ENCODE measurements at regions not wholly inside any gene's neighbourhood (a gene's known extent, or its start where the extent isn't known, plus 50 kb on each side); places are given as distances from the start of the nearest gene placed in this dataset.

GRCh38 chr2:128686881-128687555 is 368.4 kb upstream of the HS6ST1 start:
- no peak for DNase-seq

DNA sequence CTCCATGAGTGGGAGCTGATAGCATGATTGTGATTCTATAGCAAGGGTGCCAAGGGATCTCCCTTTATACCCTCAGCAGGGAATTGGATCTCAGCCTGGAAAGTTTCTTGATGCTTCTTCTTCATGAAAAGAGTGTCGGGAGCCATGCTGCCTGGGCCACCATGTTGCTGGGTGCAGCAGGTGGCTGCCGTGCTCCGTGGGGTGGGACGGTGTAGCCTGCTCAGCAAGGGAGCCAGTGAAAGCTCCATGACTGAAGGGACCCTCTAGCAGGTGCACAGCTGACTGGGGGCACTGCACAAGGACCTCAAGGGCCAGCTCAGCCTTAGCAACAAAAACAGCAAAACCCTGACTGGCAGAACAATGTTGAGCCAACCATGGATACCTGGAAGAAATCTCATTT is 368.9 kb upstream of the HS6ST1 start:
- DNase-seq, result no peak

DNA sequence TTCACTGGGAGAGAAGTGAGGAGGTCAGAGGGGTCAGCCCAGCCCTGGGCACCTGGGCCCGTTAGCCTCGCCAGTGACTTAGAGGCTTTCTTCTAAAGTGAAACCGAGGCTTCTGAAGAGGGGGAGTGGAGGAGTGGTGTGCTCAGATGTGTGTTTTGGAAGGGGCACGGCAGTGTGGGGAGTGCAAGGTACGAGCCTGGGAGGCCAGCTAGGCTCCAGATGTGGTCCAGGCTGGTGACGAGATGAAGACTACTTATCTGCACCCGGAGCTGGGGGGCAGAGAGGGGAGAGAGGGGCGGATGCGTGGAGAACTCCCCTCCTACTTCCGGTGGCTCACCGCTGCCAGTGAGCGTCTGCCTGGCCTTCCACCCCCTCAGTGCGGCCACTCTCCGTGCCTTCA is 371.3 kb upstream of the HS6ST1 start:
- DNase-seq, result no peak

DNA sequence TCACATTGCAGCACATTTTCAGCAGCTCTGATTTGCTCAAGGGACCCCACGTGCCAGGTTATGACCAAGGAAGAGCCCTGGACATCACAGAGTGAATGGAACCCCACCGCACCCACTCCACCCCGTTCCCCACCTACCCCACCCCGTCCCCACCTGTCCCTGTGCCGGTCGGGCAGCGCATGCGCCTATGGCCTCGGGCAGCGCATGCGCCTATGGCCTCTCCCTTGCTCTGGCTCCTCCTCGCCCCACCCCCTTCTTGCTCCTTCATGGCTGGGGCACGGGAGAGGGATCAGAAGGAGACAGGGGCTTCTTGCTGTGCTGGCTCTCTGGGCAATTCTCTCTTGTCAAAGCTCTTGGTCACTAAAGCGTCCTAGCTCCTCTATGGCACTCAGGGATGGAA is 371.8 kb upstream of the HS6ST1 start:
- DNase-seq, result no peak

- DNase-seq, result no peak
Observed at GRCh38 chr2:128690869-128691268, 372.2 kb upstream of the HS6ST1 start.

DNA sequence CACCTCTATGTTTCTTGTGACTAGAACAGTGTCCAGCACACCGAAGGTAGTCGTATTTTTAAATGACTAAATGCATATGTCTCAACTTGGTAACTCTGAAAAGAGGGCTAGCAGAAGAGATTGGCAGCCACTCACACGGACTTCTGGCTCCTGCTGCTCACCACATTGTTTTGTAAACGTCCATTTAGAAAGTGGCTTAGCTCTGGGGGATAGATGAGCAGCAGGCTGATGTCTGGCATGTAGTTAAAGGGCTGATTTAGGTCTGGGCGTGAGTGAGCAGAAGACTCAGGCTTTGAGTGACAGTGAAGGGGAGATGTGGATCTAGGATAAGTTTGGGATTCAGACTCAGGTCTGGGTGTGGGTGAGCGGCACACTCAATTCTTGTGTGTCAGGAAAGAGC is 372.9 kb upstream of the HS6ST1 start:
- no peak for DNase-seq

- DNase-seq, result no peak
Observed at GRCh38 chr2:128692895-128693742, 374.5 kb upstream of the HS6ST1 start.

DNA sequence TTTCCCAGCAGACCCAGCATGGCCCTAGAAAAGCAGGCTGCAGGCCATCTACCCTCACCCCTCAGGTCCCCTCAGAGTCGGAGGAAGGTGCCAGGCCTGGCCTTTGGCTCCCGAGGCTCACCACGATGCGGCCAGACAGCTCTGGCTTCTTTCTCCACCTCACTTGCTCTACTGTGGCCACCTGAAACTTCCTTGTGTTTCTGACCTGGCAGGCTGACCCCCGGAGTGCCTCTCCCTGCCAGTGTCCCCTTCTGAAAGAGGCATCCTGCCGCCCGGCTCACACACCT is 375.0 kb upstream of the HS6ST1 start:
- DNase-seq, result no peak

- no peak for DNase-seq
Observed at GRCh38 chr2:128695646-128696220, 377.1 kb upstream of the HS6ST1 start.

DNA sequence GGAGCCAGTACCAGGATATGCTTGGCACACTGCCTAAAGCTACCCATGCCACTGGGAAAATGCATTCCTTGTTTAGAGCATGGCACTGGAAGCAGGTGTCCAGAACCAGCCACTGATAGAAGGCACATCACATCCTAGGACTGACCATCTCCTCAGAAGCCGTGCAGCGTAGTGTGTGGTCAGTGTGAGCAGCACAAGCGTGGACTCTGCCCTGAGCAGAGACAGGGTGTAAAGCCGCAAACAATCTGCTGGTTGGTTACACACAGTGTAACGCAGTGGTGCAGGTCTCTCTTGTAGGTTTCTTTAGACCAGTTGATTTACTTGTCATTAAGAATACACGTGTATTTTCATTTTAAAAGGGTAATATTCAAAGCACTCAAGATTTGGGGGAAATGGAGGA is 377.8 kb upstream of the HS6ST1 start:
- DNase-seq, result no peak

DNA sequence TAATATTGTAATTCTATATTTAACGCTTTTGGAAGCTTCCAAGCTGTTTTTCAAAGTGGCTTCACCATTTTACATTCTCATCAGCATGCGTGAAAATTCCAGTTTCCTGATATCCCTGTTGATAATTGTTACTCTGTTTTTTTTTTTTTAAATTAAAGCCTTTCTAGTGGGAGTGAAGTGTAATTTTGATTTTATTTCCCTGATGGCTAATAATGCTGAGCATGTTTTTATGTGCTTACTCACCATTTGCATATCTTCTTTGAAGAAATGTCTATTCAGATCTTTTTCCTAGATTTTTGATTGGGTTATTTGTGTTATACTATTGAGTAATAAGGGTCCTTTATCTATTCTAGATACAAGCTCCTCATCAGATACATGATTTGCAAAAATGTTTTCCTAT is 382.8 kb upstream of the HS6ST1 start:
- DNase-seq, result no peak

- no peak for DNase-seq
Observed at GRCh38 chr2:128702616-128703015, 383.9 kb upstream of the HS6ST1 start.

DNA sequence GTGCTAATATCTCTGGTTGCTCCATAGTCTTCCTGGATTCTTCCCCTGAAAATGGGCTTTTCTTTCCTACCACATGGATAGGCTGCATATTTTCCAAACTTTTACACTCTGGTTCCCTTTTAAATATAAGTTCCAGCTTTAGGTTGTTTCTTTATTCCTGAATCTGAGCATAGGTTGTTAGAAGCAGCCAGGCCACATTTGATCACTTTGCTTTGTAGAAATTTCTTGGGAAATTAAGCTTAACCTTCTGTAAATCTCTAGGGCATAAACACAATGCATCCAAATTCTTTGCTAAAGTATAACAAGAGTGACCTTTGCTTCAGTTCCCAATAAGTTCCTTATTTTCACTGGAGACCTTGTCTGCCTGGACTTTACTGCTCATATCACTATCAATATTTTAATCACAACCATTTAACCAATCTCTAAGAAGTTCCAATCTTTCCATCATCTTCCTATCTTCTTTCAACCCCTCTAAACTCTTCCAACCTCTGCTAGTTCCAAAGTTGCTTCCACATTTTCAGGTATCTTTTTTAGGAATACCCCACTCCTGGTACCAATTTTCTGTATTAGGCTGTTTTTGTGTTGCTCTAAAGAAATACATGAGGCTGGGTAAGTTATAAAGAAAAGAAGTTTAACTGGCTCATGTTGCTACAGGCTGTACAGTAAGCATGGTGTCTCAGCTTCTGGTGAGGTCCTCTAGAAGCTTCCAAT is 389.6 kb upstream of the HS6ST1 start:
- DNase-seq, result no peak

DNA sequence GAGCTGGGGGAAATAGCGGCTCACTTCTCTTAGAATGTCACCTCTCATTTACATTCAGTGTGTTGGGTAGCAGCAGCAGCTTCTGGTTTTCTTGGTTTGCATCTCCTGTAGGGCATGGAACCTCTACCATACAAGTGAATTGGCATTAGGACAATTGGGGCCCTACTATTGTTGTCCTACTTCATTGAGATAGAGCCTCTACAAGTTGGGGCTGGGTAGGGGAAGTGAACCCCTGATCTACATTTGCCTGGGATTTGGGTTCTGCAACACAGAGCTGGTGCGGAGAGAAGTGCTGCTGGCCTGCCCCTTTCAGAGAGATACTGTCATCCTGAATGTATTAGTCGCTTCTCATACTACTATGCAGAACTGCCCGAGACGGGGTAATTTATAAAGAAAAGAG is 391.6 kb upstream of the HS6ST1 start:
- DNase-seq, result no peak

DNA sequence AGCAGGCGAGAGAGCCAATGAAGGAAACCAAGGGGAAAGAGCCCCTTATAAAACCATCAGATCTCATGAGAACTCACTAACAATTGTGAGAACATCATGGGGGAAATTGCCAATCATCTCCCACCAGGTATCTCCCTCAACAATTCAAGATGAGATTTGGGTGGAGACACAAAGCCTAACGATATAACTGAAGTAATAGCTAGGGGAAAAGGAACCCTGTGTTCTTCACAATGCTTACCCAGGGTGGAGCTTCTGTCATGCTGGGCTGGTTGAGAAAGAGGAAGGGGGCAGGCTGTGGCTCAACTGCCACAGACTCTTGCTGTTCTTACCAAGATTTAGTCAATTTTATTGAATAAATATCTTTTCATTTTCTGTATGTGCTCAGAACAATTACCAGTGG is 392.1 kb upstream of the HS6ST1 start:
- DNase-seq, result no peak

DNA sequence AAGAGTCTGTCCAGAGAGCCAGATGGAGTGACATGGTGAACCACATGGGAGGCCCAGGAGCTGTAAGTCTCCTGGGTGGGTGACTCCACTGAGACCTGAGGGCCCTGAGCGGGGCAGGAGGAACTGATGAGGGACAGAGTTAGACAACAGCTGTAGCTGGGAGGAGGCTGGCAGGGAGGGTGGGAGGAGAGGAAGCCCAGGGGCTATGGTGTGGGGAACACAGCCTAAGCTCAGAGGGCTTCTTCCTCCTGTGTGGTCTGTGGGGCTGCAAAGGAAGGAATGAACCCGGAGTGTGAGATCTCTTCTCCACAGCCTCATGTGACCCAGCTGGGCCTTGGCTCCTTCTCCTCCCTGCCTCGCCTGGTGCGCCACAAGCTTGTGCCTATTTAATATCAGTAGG is 395.6 kb upstream of the HS6ST1 start:
- DNase-seq, result no peak

DNA sequence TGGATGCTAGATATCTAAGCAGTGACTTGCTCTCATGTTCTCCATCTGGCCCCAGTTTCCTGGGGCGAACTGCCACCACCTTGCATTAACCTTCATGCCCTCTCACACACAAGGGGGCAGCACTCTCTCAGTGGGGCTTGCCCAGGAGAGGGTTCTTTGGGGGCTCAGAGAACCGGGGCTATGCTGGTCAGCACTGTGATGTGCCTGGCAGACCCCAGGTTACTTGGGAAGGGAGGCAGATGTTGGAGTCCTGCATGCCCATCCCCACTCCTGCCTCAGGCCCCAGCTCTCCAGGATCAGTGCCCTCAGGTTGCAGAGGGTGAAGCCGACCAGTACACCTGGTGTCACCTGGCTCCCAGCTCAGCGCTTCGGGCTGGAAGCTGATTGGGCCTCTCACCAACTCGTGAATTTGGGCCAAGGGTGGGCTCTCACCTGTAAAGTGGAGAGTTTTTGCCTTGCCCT is 396.2 kb upstream of the HS6ST1 start:
- no peak for DNase-seq

- DNase-seq, result no peak
Observed at GRCh38 chr2:128715360-128715759, 396.7 kb upstream of the HS6ST1 start.

GRCh38 chr2:128716299-128716721 is 397.6 kb upstream of the HS6ST1 start:
- DNase-seq, result no peak

DNA sequence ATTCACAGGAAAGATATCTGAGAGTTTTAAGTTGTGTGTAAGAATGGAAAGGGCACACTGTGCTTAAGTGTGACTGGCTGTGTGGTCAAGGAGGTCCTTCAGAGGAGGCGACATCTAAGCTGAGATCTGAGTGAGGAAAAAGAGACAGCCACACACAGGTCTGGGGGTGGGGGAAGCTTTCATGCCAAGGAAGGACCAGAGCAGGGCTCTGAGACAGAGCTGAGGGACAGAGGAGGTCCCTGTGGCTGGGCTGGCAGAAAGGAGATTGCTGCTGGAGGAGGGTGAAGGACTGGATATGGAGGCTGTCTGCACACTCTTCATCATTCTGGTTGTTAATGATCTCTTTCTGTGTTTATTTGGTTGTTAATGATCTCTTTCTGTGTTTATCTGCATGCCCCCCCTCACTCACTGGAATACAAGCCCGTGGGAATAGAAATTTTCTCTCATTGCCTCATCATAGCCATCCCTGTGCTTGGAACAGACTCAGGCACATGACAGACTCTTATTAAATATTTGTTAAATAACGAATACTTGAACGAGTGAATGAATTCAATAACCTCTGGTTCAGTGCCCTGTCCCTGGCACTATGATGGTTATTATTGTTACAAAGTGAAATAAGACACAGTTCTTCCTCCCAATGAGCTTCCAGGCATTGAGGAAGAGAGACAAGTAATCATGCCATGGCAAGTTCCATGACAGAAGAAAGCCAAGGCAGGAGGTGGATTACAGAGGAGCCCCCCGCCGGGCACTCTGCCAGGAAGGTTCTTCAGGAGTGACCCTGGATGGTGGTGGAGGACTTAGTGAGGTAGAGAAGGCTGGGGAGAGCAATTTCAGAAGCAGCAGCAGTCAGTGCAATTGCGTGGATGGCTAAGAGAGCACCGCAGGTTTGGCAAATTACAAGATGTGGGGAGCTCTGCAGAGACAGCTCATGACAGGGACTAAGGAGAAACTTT is 399.4 kb upstream of the HS6ST1 start:
- no peak for DNase-seq
